Effector memory CD8-positive, alpha-beta T cell (primary cell): ENCODE measurements at regions not wholly inside any gene's neighbourhood (a gene's known extent, or its start where the extent isn't known, plus 50 kb on each side); places are given as distances from the start of the nearest gene placed in this dataset.
"Not testable (repeated sequence)": the region's sequence is repeated elsewhere in the genome, so short reads cannot be mapped to it uniquely, and the experiment has no call there.

ENCODE experiments used
- ATAC-seq: fragments of 150-1000 bp; cut with Tn5 transposase; replicated peaks from 2 replicates; pipeline ENCODE4 v1.10.0; 2021; ENCODE audit warnings: mild to moderate bottlenecking, moderate library complexity
- DNase-seq, 3 experiments: peaks; one replicate each; pipeline ENCODE4 v3.0.0; 2021
- H3K27ac Mint-ChIP-seq, 2 donors: one replicate each; pipeline ENCODE4 v1.8.0; 2022; ENCODE audit warnings: mild to moderate bottlenecking in 2 of 2, mixed read lengths in 2 of 2, moderate library complexity in 2 of 2
- H3K27me3 Mint-ChIP-seq, 2 donors: one replicate each; pipeline ENCODE4 v1.8.0; 2022; ENCODE audit warnings: mixed read lengths in 2 of 2
- H3K36me3 Mint-ChIP-seq: one replicate; pipeline ENCODE4 v1.8.0; 2022; ENCODE audit warnings: mild to moderate bottlenecking, moderate library complexity, mixed read lengths; ENCODE audit not compliant: insufficient read depth
- H3K4me1 Mint-ChIP-seq, 2 donors: one replicate each; pipeline ENCODE4 v1.8.0; 2022; ENCODE audit warnings: low read depth in 2 of 2, mixed read lengths in 2 of 2
- H3K4me3 Mint-ChIP-seq, 2 donors: one replicate each; pipeline ENCODE4 v1.8.0; 2022; ENCODE audit warnings: mild to moderate bottlenecking in 2 of 2, mixed read lengths in 2 of 2, moderate library complexity in 2 of 2
- H3K9me3 Mint-ChIP-seq, 2 donors: one replicate each; pipeline ENCODE4 v1.8.0; 2022; ENCODE audit warnings: mixed read lengths in 2 of 2

- Mint-ChIP-seq H3K27ac (no peak overlapping the region), H3K27me3 (peaks cover 0 to 27% of the 10 kb centered on the region in 2 donors), H3K36me3 (no peaks in the 10 kb centered on the region), H3K9me3 (no peaks in the 10 kb centered on the region), H3K4me1 (no peaks in the 10 kb centered on the region), H3K4me3 (no peak overlapping the region)
- no peak for ATAC-seq
- no peak for DNase-seq
Observed at GRCh38 chr4:3936184-3936583, 170.0 kb downstream of the ADRA2C start.

DNA sequence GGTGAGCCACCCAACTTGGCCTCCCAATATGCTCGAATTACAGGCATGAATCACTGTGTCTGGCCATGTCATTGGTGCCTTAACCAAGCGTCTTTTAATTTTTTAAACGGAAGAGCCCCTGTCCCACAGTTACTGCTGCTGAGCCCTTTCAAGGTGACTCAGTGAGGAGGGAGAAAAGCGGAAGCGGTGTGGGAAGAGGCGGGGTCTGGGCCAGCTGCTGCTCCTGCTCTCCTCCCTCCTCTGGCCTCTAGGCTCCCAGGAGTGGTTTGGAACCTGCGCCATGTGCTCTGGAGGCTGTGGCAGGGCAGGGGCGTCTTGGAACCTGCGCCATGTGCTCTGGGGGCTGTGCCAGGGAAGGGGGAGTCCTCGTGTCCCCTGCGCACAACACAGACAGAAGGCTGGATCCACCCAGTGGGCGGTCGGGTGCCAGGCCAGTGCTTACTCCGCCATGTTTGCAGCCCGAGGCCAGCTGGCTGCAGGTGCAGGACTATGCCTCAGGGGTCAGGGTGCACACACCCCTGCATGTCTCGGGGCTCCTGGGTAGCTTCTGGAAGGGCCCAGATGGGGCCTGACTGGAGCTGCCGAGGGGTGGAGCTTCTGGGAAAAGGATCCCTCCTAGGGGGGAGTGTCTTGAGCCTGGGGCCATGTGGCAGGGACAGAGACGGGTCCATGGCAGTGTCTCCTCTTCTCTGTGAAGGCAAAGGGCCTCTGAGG lies 171.8 kb downstream of the ADRA2C start:
- H3K9me3 Mint-ChIP-seq, ATAC-seq, H3K4me1 Mint-ChIP-seq, DNase-seq, H3K27ac Mint-ChIP-seq, H3K4me3 Mint-ChIP-seq, H3K36me3 Mint-ChIP-seq: not testable (repeated sequence)
- H3K27me3 Mint-ChIP-seq = peaks cover 14 to 45% of the 10 kb centered on the region in 2 donors

DNA sequence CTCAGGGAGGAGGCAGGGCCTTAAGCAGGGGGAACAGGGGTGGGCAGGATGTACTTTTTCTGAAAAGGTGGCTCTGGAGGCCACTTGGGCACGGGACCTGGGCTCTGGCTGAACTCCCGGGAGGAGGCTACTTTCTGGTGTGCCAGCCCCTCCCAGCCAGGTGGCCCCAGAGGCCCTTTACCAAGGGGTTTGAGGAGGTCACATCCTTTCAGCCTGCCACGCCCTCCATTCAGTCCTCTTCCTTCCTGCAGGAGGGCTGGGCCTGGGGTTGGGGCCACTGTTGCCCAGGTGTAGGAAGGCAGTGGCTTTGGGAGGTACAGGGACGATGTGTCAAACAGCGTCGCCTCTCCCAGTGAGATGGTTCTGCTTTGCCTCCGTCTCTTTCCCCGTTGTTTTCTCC lies 172.5 kb downstream of the ADRA2C start:
- ATAC-seq, H3K9me3 Mint-ChIP-seq, H3K27ac Mint-ChIP-seq, H3K4me1 Mint-ChIP-seq, DNase-seq, H3K36me3 Mint-ChIP-seq, H3K4me3 Mint-ChIP-seq: not testable (repeated sequence)
- peaks cover 16 to 47% of the 10 kb centered on the region in 2 donors for H3K27me3 Mint-ChIP-seq

GRCh38 chr4:3939954-3940591 lies 173.9 kb downstream of the ADRA2C start:
- peaks cover 16 to 47% of the 10 kb centered on the region in 2 donors for H3K27me3 Mint-ChIP-seq
- H3K4me3 Mint-ChIP-seq, DNase-seq, H3K9me3 Mint-ChIP-seq, H3K27ac Mint-ChIP-seq, H3K4me1 Mint-ChIP-seq, ATAC-seq, H3K36me3 Mint-ChIP-seq: not testable (repeated sequence)

GRCh38 chr4:3941735-3942522 lies 175.7 kb downstream of the ADRA2C start:
- not testable (repeated sequence) for H3K9me3 Mint-ChIP-seq, H3K27ac Mint-ChIP-seq
- peaks cover 16 to 45% of the 10 kb centered on the region in 2 donors for H3K27me3 Mint-ChIP-seq

DNA sequence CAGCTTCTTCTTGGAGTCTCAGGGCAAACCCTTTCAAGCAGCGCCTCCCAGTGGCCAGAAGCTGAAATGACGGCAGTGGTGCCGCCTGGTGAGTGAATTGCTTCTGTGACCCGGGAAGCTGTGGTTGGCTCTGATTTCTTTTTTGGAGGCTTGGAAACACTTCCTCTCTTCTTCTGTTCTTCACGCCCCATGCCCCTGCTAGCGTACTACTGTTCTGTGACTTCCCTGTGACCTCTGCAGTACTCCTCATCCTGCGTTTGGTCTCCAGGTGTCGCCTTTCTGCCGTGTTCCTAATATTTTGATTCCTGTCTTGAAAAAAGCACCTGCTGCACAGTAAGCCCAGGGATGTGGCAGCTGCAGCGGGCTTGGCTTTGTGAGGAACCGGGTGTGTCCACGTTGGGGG lies 176.4 kb downstream of the ADRA2C start:
- peak; percentile 47 to 73 (median 49) for DNase-seq
- not testable (repeated sequence) for H3K27ac Mint-ChIP-seq, H3K4me1 Mint-ChIP-seq, ATAC-seq, H3K9me3 Mint-ChIP-seq, H3K4me3 Mint-ChIP-seq, H3K36me3 Mint-ChIP-seq
- H3K27me3 Mint-ChIP-seq = peaks cover 16 to 39% of the 10 kb centered on the region in 2 donors

More at GRCh38 chr4:3941735-3942522, 175.7 kb downstream of the ADRA2C start:
- not testable (repeated sequence) for ATAC-seq, H3K4me1 Mint-ChIP-seq, DNase-seq, H3K4me3 Mint-ChIP-seq, H3K36me3 Mint-ChIP-seq

GRCh38 chr4:3943051-3943450 lies 176.9 kb downstream of the ADRA2C start:
- H3K36me3 Mint-ChIP-seq, H3K4me1 Mint-ChIP-seq, H3K4me3 Mint-ChIP-seq, DNase-seq, H3K9me3 Mint-ChIP-seq, ATAC-seq, H3K27ac Mint-ChIP-seq: not testable (repeated sequence)
- H3K27me3 Mint-ChIP-seq = peaks cover 16 to 34% of the 10 kb centered on the region in 2 donors

DNA sequence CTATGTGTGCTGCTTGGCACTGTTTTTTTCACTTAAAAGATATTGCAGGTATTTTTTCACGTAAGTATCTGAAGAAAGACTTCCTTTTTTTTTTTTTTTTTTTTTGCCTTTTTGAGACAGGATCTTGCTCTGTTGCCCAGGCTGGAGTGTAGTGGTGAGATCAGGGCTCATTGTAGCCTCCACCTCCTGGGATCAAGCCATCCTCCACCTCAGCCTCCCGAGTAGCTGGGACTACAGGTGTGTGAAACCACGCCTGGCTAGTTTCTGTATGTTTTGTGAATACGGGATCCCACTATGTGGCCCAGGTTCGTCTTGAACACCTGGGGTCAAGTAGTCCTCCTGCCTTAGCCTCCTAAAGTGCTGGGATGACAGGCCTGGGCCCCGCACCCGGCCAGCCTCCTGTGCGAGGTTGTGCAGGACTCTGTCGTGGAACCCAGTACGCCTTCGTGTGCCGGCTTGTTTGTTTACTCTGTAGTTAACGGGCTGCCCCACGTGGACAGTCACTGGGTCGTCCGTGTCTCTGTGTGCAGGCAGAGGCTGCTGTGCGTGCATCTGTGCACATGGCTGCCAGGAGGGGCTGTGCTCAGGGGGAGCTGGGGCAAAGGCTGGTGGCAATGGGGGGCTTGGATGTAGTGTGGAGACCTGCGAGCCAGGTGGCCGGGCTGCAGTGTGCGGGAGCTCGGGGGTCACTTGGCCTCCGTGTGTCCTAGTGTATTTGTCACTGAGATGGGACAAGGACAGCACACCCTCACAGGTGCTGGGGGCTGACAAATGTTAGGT lies 179.5 kb downstream of the ADRA2C start:
- H3K27ac Mint-ChIP-seq = no peak overlapping the region
- H3K4me3 Mint-ChIP-seq = no peak overlapping the region
- peaks cover 16 to 23% of the 10 kb centered on the region in 2 donors for H3K27me3 Mint-ChIP-seq
- no peaks in the 10 kb centered on the region for H3K36me3 Mint-ChIP-seq
- H3K9me3 Mint-ChIP-seq = no peaks in the 10 kb centered on the region
- ATAC-seq (no peak), DNase-seq (no peak)
- H3K4me1 Mint-ChIP-seq = peaks cover 0 to 9% of the 10 kb centered on the region in 2 donors

GRCh38 chr4:3946553-3946952 lies 180.4 kb downstream of the ADRA2C start:
- H3K27ac Mint-ChIP-seq, H3K4me1 Mint-ChIP-seq, H3K4me3 Mint-ChIP-seq, H3K9me3 Mint-ChIP-seq, DNase-seq, ATAC-seq, H3K36me3 Mint-ChIP-seq: not testable (repeated sequence)
- peaks cover 16% of the 10 kb centered on the region in 2 donors for H3K27me3 Mint-ChIP-seq

- not testable (repeated sequence) for ATAC-seq, H3K4me3 Mint-ChIP-seq, H3K27me3 Mint-ChIP-seq, DNase-seq, H3K9me3 Mint-ChIP-seq, H3K27ac Mint-ChIP-seq, H3K36me3 Mint-ChIP-seq, H3K4me1 Mint-ChIP-seq
Observed at GRCh38 chr4:3947761-3948160, 181.6 kb downstream of the ADRA2C start.

DNA sequence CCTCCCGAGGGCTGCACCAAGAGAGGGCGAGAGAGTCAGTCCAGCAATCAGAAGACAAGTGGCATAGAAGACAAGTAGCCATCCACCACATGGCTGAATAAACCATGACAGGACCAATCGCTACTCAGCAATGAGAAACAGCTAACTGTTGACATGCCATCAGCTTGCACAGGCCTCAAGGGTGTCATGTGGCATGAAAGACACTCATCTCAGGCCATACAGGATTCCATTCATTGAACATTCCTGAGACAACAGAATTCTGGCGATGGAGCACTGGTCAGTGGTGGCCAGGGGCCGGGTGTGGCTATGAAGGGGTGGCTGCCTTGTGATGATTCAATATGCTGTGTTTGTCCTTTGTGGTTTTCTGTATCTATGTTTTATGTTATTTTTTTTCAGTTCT lies 182.0 kb downstream of the ADRA2C start:
- H3K9me3 Mint-ChIP-seq, H3K4me3 Mint-ChIP-seq, H3K4me1 Mint-ChIP-seq, ATAC-seq, DNase-seq, H3K27me3 Mint-ChIP-seq, H3K27ac Mint-ChIP-seq, H3K36me3 Mint-ChIP-seq: not testable (repeated sequence)

DNA sequence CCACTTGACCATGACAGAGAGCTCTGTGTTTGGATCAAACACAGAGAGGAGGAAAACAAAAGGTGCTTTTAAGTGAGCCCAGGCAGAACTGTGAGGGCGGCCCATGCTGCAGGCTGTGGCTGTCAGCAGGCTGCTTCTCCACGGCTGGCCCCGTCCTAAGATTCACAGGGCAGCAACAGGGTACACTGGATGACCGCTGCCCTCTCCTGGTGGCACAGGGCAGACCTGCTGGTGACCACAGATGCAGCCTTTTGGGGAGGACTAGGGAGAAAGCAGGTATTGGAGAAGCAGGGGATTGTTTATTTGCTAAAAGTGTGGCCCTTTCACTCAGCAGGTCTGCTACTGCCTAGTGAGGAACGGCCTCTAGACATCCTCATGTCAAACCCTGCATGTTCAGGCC lies 183.7 kb downstream of the ADRA2C start:
- not testable (repeated sequence) for H3K4me1 Mint-ChIP-seq, H3K27me3 Mint-ChIP-seq, H3K4me3 Mint-ChIP-seq, H3K9me3 Mint-ChIP-seq, ATAC-seq, H3K36me3 Mint-ChIP-seq, DNase-seq, H3K27ac Mint-ChIP-seq

GRCh38 chr4:3952443-3953139 lies 186.4 kb downstream of the ADRA2C start:
- H3K27me3 Mint-ChIP-seq, H3K36me3 Mint-ChIP-seq, H3K9me3 Mint-ChIP-seq, DNase-seq, H3K4me3 Mint-ChIP-seq, H3K4me1 Mint-ChIP-seq, H3K27ac Mint-ChIP-seq, ATAC-seq: not testable (repeated sequence)
